B cell (primary cell): ENCODE measurements at regions not wholly inside any gene's neighbourhood (a gene's known extent, or its start where the extent isn't known, plus 50 kb on each side); places are given as distances from the start of the nearest gene placed in this dataset.

ENCODE experiments used
- ATAC-seq: fragments of 200-7000 bp; cut with Tn5 transposase; one replicate; pipeline ENCODE4 v1.10.0; 2021; ENCODE audit warnings: low read depth, mild to moderate bottlenecking, moderate number of reproducible peaks, moderate library complexity
- CTCF ChIA-PET: fragments of 350-600 bp; sonication (Branson Sonifier 250); formaldehyde crosslinking; loops from one replicate; lab custom pipeline; 2021; ENCODE audit warnings: antibody characterized with exemption, inconsistent platforms; lab: Charles Lee
- POLR2A ChIA-PET: fragments of 350-600 bp; sonication (Branson Sonifier 250); formaldehyde crosslinking; loops from one replicate; lab custom pipeline; 2021; ENCODE audit warnings: antibody characterized with exemption; lab: Charles Lee
- DNase-seq: peaks from one replicate; pipeline ENCODE4 v3.0.0; 2013
- H2AFZ ChIP-seq: 2 replicates; pipeline ENCODE4 v1.6.1; 2012; ENCODE audit warnings: mild to moderate bottlenecking, low read depth, low read length; ENCODE audit not compliant: insufficient read depth, poor library complexity, severe bottlenecking
- H3K27ac ChIP-seq, 2 donors: 1 replicate in 1 of 2; 2 replicates in 1 of 2; pipeline ENCODE4 v1.5.1; 2012 to 2013; ENCODE audit warnings: low read length in 2 of 2, mild to moderate bottlenecking in 2 of 2, moderate library complexity in 1 of 2
- H3K27me3 ChIP-seq, 4 experiments: fragments of 200-600 bp in 1 of 4; sonication (generic) in 1 of 4; replicated peaks in 1 of 4; 1 replicate in 2 of 4; 2 replicates in 2 of 4; pipeline versions ENCODE4 v1.6.1 to v1.7.0; 2013 to 2016; ENCODE audit warnings: low read length in 3 of 4, mild to moderate bottlenecking in 2 of 4, mixed read lengths in 1 of 4, moderate library complexity in 1 of 4; ENCODE audit not compliant: insufficient read depth in 4 of 4, control insufficient read depth in 3 of 4; ENCODE audit errors: control extremely low read depth in 1 of 4
- H3K36me3 ChIP-seq, 2 experiments: replicated peaks in 1 of 2; 1 replicate in 1 of 2; 2 replicates in 1 of 2; pipeline versions ENCODE4 v1.6.1 to v1.7.1; 2013; ENCODE audit warnings: low read length in 1 of 2; ENCODE audit not compliant: insufficient read depth in 2 of 2, control insufficient read depth in 1 of 2; ENCODE audit errors: control extremely low read depth in 1 of 2, extremely low read depth in 1 of 2
- H3K4me1 ChIP-seq, 2 donors: fragments of 200-600 bp in 1 of 2; sonication (generic) in 1 of 2; 1 replicate in 1 of 2; 2 replicates in 1 of 2; pipeline versions ENCODE4 v1.5.1 to v1.6.1; 2013 to 2017; ENCODE audit warnings: low read length in 2 of 2; ENCODE audit not compliant: control insufficient read depth in 2 of 2, insufficient read depth in 2 of 2
- H3K4me2 ChIP-seq: replicated peaks from 2 replicates; pipeline ENCODE3; 2012; ENCODE audit warnings: mild to moderate bottlenecking, low read depth, low read length; ENCODE audit not compliant: poor library complexity, severe bottlenecking
- H3K4me3 ChIP-seq, 5 experiments: fragments of 200-600 bp in 1 of 5; sonication (generic) in 1 of 5; 1 replicate in 3 of 5; 2 replicates in 2 of 5; pipeline versions ENCODE4 v1.5.1 to v1.7.0; 2011 to 2016; ENCODE audit warnings: low read length in 4 of 5, mild to moderate bottlenecking in 4 of 5, low read depth in 2 of 5, control low read depth in 1 of 5, moderate library complexity in 1 of 5; ENCODE audit not compliant: insufficient read depth in 1 of 5; ENCODE audit errors: control extremely low read depth in 1 of 5, extremely low read depth in 1 of 5
- H3K79me2 ChIP-seq: fragments of 200-600 bp; sonication (generic); one replicate; pipeline ENCODE4 v1.6.0; 2016; ENCODE audit warnings: low read length; ENCODE audit not compliant: control insufficient read depth, insufficient read depth
- H3K9ac ChIP-seq: fragments of 200-600 bp; sonication (generic); 2 replicates; pipeline ENCODE4 v1.6.1; 2017; ENCODE audit warnings: mild to moderate bottlenecking, low read length, moderate library complexity
- H3K9me3 ChIP-seq, 3 donors: one replicate each; pipeline versions ENCODE4 v1.6.1 to v1.7.1; 2013; ENCODE audit warnings: low read length in 2 of 3; ENCODE audit not compliant: control insufficient read depth in 2 of 3, insufficient read depth in 1 of 3; ENCODE audit errors: control extremely low read depth in 1 of 3
- H4K20me1 ChIP-seq: 2 replicates; pipeline ENCODE4 v1.6.0; 2012; ENCODE audit warnings: mild to moderate bottlenecking, low read length; ENCODE audit not compliant: insufficient read depth, control insufficient read depth, poor library complexity, severe bottlenecking
- H3K27ac Mint-ChIP-seq: one replicate; pipeline ENCODE4 v1.8.0; 2021; ENCODE audit warnings: mixed read lengths
- H3K27me3 Mint-ChIP-seq: one replicate; pipeline ENCODE4 v1.8.0; 2021; ENCODE audit warnings: mixed read lengths
- H3K4me1 Mint-ChIP-seq: one replicate; pipeline ENCODE4 v1.8.0; 2021; ENCODE audit warnings: mixed read lengths
- H3K4me3 Mint-ChIP-seq: one replicate; pipeline ENCODE4 v1.8.0; 2021; ENCODE audit warnings: mixed read lengths
- H3K9me3 Mint-ChIP-seq: one replicate; pipeline ENCODE4 v1.8.0; 2022; ENCODE audit warnings: mixed read lengths; ENCODE audit not compliant: insufficient read depth
- EZH2 ChIP-seq: IDR thresholded peaks from 2 replicates; pipeline ENCODE4 v1.6.1; 2012; ENCODE audit warnings: borderline replicate concordance, low read depth, mild to moderate bottlenecking, moderate library complexity, low read length; ENCODE audit not compliant: insufficient read depth, poor library complexity, severe bottlenecking
- WGBS: methylation state at CpG from one replicate; pipeline ENCODE4 v1.1.5; 2013; ENCODE audit warnings: missing lambda C conversion rate; ENCODE audit not compliant: insufficient coverage; 5-methylcytosine and 5-hydroxymethylcytosine counted together
- intact Hi-C: fragments of 100-400 bp; cut with micrococcal nuclease; formaldehyde crosslinking; loops from one replicate; pipeline ENCODE4 v1.10.0; 2022
- TF ChIP-seq, protein P1 (sequence below): fragments of 200-600 bp; IDR thresholded peaks from one replicate; pipeline ENCODE4 v1.8.0; 2022; ENCODE audit warnings: antibody characterized with exemption, mild to moderate bottlenecking

- ATAC-seq = no peak
- Histone ChIP-seq H3K27me3 (no peaks in the 10 kb centered on the region), H3K9ac (no peak overlapping the region), H3K9me3 (no peaks in the 10 kb centered on the region), H3K79me2 (no peaks in the 10 kb centered on the region), H4K20me1 (no peaks in the 10 kb centered on the region), H3K4me3 (no peak overlapping the region), H3K27ac (no peak overlapping the region), H3K4me2 (no peak overlapping the region), H2AFZ (no peak overlapping the region), H3K36me3 (no peaks in the 10 kb centered on the region), H3K4me1 (no peaks in the 10 kb centered on the region)
- Mint-ChIP-seq H3K27ac (no peak overlapping the region), H3K27me3 (no peaks in the 10 kb centered on the region), H3K4me1 (no peaks in the 10 kb centered on the region), H3K4me3 (no peak overlapping the region), H3K9me3 (peaks cover 3% of the 10 kb centered on the region)
- ChIA-PET POLR2A (no interaction called here), CTCF (no interaction called here)
- DNase-seq = no peak
- WGBS = 71% methylated on average over 1 of the region's 2 CpGs
- intact Hi-C loops = no loop called here
- no peak for TF ChIP-seq EZH2
- TF ChIP-seq, protein P1, sequence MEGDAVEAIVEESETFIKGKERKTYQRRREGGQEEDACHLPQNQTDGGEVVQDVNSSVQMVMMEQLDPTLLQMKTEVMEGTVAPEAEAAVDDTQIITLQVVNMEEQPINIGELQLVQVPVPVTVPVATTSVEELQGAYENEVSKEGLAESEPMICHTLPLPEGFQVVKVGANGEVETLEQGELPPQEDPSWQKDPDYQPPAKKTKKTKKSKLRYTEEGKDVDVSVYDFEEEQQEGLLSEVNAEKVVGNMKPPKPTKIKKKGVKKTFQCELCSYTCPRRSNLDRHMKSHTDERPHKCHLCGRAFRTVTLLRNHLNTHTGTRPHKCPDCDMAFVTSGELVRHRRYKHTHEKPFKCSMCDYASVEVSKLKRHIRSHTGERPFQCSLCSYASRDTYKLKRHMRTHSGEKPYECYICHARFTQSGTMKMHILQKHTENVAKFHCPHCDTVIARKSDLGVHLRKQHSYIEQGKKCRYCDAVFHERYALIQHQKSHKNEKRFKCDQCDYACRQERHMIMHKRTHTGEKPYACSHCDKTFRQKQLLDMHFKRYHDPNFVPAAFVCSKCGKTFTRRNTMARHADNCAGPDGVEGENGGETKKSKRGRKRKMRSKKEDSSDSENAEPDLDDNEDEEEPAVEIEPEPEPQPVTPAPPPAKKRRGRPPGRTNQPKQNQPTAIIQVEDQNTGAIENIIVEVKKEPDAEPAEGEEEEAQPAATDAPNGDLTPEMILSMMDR = no peak
Measured at GRCh38 chr6:92683748-92684147, 735.6 kb downstream of the EPHA7 start.

DNA sequence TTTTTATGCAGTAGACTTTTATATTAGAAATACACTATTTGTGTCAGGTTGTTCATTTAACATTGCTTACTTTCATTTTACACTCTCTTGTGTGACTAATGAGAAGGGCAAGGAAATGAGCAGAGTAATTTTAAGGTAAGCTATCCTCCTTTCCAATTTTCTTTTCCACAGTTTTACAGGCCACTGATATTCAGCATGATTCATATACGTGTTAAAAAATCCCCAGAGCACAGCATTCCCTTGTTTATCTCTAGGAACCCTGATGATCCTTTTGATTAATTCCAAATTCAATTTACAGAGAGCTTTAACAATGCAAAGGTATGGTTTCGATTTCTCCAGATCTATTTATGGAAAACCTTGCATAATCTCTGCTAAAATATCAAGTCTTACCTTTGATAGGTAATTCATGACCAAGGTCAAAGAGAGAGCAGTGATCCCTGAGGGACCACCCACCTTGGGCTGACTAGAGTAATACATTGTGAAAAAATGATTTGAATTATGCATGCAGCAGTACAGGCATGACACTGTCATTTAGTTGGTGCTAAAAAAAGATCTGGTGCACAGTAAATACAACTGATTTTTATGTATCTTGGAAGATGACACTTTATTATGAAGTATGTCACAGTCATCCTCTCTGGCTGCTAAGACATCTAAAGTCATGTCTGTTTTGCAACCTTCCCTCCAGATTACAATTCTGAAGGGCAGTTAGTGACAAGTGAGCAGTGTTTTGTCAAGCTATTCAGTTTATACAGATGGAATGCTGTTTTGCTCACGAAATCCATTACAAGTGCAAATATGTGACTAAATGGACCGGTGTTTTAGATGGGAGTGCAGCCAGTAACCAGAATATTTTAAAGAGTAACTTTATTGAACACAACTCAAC lies 736.6 kb downstream of the EPHA7 start:
- no CpG with 5 or more reads among the region's 4 CpGs for WGBS
- H3K9ac ChIP-seq = no peak overlapping the region
- no peaks in the 10 kb centered on the region for H3K79me2 ChIP-seq
- no peaks in the 10 kb centered on the region for H3K27me3 ChIP-seq
- no peak for ATAC-seq
- DNase-seq = no peak
- H3K4me3 Mint-ChIP-seq = no peak overlapping the region
- H3K27ac ChIP-seq = no peak overlapping the region
- no peaks in the 10 kb centered on the region for H3K4me1 Mint-ChIP-seq
- ChIA-PET CTCF (no interaction called here), POLR2A (no interaction called here)
- H3K27ac Mint-ChIP-seq = no peak overlapping the region
- no peak overlapping the region for H3K4me2 ChIP-seq
- no peaks in the 10 kb centered on the region for H3K4me1 ChIP-seq
- peaks cover 3% of the 10 kb centered on the region for H3K9me3 Mint-ChIP-seq
- no peaks in the 10 kb centered on the region for H3K36me3 ChIP-seq
- no peaks in the 10 kb centered on the region for H3K27me3 Mint-ChIP-seq
- H2AFZ ChIP-seq = no peak overlapping the region
- TF ChIP-seq EZH2 = no peak
- TF ChIP-seq, protein P1 = no peak
- no peak overlapping the region for H3K4me3 ChIP-seq
- no peaks in the 10 kb centered on the region for H3K9me3 ChIP-seq
- H4K20me1 ChIP-seq = no peaks in the 10 kb centered on the region
- intact Hi-C loops = no loop called here
